Neuronal stem cell (in vitro differentiated cells): ENCODE measurements at regions not wholly inside any gene's neighbourhood (a gene's known extent, or its start where the extent isn't known, plus 50 kb on each side); places are given as distances from the start of the nearest gene placed in this dataset.
"Not testable (repeated sequence)": the region's sequence is repeated elsewhere in the genome, so short reads cannot be mapped to it uniquely, and the experiment has no call there.

Experiments used
- DNase-seq: peaks from one replicate; pipeline ENCODE4 v3.0.0-alpha.2; 2013; ENCODE audit warnings: low spot score
- H2AFZ ChIP-seq: one replicate; pipeline ENCODE4 v1.6.1; 2013; ENCODE audit warnings: mild to moderate bottlenecking, low read length, inconsistent platforms
- H2AK5ac ChIP-seq: 2 replicates; pipeline ENCODE4 v1.6.1; 2013; ENCODE audit warnings: low read depth, mild to moderate bottlenecking, inconsistent platforms, low read length, moderate library complexity, mixed read lengths
- H2BK120ac ChIP-seq: 2 replicates; pipeline ENCODE4 v1.6.1; 2013; ENCODE audit warnings: low read depth, mild to moderate bottlenecking, inconsistent platforms, low read length, moderate library complexity, mixed read lengths
- H2BK12ac ChIP-seq: one replicate; pipeline ENCODE4 v1.6.1; 2013; ENCODE audit warnings: low read length, inconsistent platforms
- H2BK15ac ChIP-seq: 2 replicates; pipeline ENCODE4 v1.6.1; 2013; ENCODE audit warnings: mild to moderate bottlenecking, low read length, inconsistent platforms, mixed read lengths
- H2BK5ac ChIP-seq: one replicate; pipeline ENCODE4 v1.6.1; 2013; ENCODE audit warnings: inconsistent platforms, mild to moderate bottlenecking, low read length, moderate library complexity
- H3K14ac ChIP-seq: one replicate; pipeline ENCODE4 v1.6.1; 2013; ENCODE audit warnings: low read length, inconsistent platforms
- H3K18ac ChIP-seq: 2 replicates; pipeline ENCODE4 v1.6.1; 2013; ENCODE audit warnings: low read length, inconsistent platforms
- H3K23ac ChIP-seq: 2 replicates; pipeline ENCODE4 v1.6.1; 2013; ENCODE audit warnings: low read depth, mild to moderate bottlenecking, mixed read lengths, low read length, inconsistent platforms; ENCODE audit not compliant: poor library complexity
- H3K27ac ChIP-seq: replicated peaks from 3 replicates; pipeline ENCODE4 v1.5.1; 2013; ENCODE audit warnings: low read length, inconsistent platforms
- H3K27me3 ChIP-seq, 3 experiments: 2 replicates each; pipeline ENCODE4 v1.6.1; 2013; ENCODE audit warnings: low read length in 3 of 3, mild to moderate bottlenecking in 2 of 3, inconsistent platforms in 1 of 3, low read depth in 1 of 3, mixed read lengths in 1 of 3, moderate library complexity in 1 of 3; ENCODE audit not compliant: control insufficient read depth in 3 of 3, insufficient read depth in 3 of 3
- H3K36me3 ChIP-seq, 2 donors: replicated peaks in 1 of 2; 2 replicates each; pipeline ENCODE4 v1.6.1; 2013; ENCODE audit warnings: low read length in 2 of 2; ENCODE audit not compliant: control insufficient read depth in 2 of 2, insufficient read depth in 2 of 2
- H3K4ac ChIP-seq: 2 replicates; pipeline ENCODE4 v1.6.1; 2013; ENCODE audit warnings: inconsistent platforms, mild to moderate bottlenecking, low read length, moderate library complexity
- H3K4me1 ChIP-seq, 2 donors: 1 replicate in 1 of 2; 2 replicates in 1 of 2; pipeline ENCODE4 v1.6.1; 2013; ENCODE audit warnings: low read length in 2 of 2, low read depth in 1 of 2; ENCODE audit not compliant: control insufficient read depth in 2 of 2, insufficient read depth in 1 of 2
- H3K4me2 ChIP-seq: one replicate; pipeline ENCODE4 v1.6.1; 2013; ENCODE audit warnings: mild to moderate bottlenecking, low read length, inconsistent platforms; ENCODE audit not compliant: insufficient read depth, poor library complexity, severe bottlenecking
- H3K4me3 ChIP-seq, 2 donors: 2 replicates each; pipeline ENCODE4 v1.5.1; 2013; ENCODE audit warnings: low read length in 2 of 2, mild to moderate bottlenecking in 2 of 2, inconsistent platforms in 1 of 2, moderate library complexity in 1 of 2
- H3K79me1 ChIP-seq: one replicate; pipeline ENCODE4 v1.6.1; 2013; ENCODE audit warnings: low read depth, mild to moderate bottlenecking, inconsistent platforms, low read length, moderate library complexity
- H3K9ac ChIP-seq: one replicate; pipeline ENCODE4 v1.6.1; 2013; ENCODE audit warnings: mild to moderate bottlenecking, low read depth, low read length, inconsistent platforms; ENCODE audit not compliant: poor library complexity
- H3K9me3 ChIP-seq, 2 donors: replicated peaks in 1 of 2; 2 replicates each; pipeline versions ENCODE3 to v1.6.1; 2013; ENCODE audit warnings: low read length in 2 of 2, mild to moderate bottlenecking in 2 of 2, inconsistent platforms in 1 of 2, low read depth in 1 of 2, mixed read lengths in 1 of 2, moderate library complexity in 1 of 2; ENCODE audit not compliant: control insufficient read depth in 2 of 2, insufficient read depth in 1 of 2
- H4K8ac ChIP-seq: one replicate; pipeline ENCODE4 v1.6.1; 2013; ENCODE audit warnings: low read depth, mild to moderate bottlenecking, inconsistent platforms, low read length, moderate library complexity
- H4K91ac ChIP-seq: one replicate; pipeline ENCODE4 v1.6.1; 2013; ENCODE audit warnings: low read length, low read depth, mild to moderate bottlenecking, inconsistent platforms; ENCODE audit not compliant: poor library complexity
- WGBS, 2 donors: extraction: QIAGEN DNeasy Blood & Tissue Kit; methylation state at CpG; one replicate each; pipeline ENCODE4 v1.1.7; 2013; ENCODE audit warnings: missing lambda C conversion rate in 2 of 2, mixed read lengths in 1 of 2; ENCODE audit not compliant: insufficient read length in 2 of 2, insufficient replicate concordance in 1 of 2; ENCODE audit errors: extremely low coverage in 2 of 2; 5-methylcytosine and 5-hydroxymethylcytosine counted together

- H3K36me3 ChIP-seq, H3K79me1 ChIP-seq, H3K4ac ChIP-seq, H3K4me2 ChIP-seq, H2AFZ ChIP-seq, H2AK5ac ChIP-seq, H3K23ac ChIP-seq, H3K4me3 ChIP-seq, H2BK5ac ChIP-seq, H3K4me1 ChIP-seq, H2BK15ac ChIP-seq, H2BK12ac ChIP-seq, DNase-seq, H3K27ac ChIP-seq, H2BK120ac ChIP-seq, H3K27me3 ChIP-seq, H3K14ac ChIP-seq, H4K8ac ChIP-seq, H4K91ac ChIP-seq, H3K9ac ChIP-seq, H3K18ac ChIP-seq, H3K9me3 ChIP-seq: not testable (repeated sequence)
- WGBS, 2 donors: no CpG with 5 or more reads among the region's 10 CpGs
Measured at GRCh38 chr1:189810639-189811038, 667.0 kb downstream of the BRINP3 start.

GRCh38 chr1:189811960-189812359, 665.7 kb downstream of the BRINP3 start:
- no peak overlapping the region for H2AK5ac ChIP-seq
- no CpG with 5 or more reads among the region's 2 CpGs for WGBS, 2 donors

GRCh38 chr1:189816558-189816957, 661.1 kb downstream of the BRINP3 start:
- Histone ChIP-seq H3K23ac (no peak overlapping the region), H3K27me3 (no peaks in the 10 kb centered on the region), H3K36me3 (no peaks in the 10 kb centered on the region), H2BK120ac (no peak overlapping the region), H2BK5ac (no peak overlapping the region), H3K9me3 (peaks cover 0 to 6% of the 10 kb centered on the region in 2 donors), H2BK12ac (no peak overlapping the region), H3K79me1 (no peaks in the 10 kb centered on the region), H3K4me2 (no peak overlapping the region), H2AK5ac (no peak overlapping the region), H3K14ac (no peak overlapping the region), H2AFZ (peak overlapping the region; percentile 43), H3K9ac (no peak overlapping the region), H3K18ac (no peak overlapping the region), H3K4me1 (peaks cover 0 to 3% of the 10 kb centered on the region in 2 donors), H3K27ac (no peak overlapping the region), H2BK15ac (no peak overlapping the region), H3K4me3 (no peak overlapping the region), H3K4ac (no peak overlapping the region), H4K8ac (no peak overlapping the region), H4K91ac (no peak overlapping the region)
- no peak for DNase-seq
- WGBS, 2 donors: no CpG with 5 or more reads among the region's 1 CpG

More at GRCh38 chr1:189811960-189812359, 665.7 kb downstream of the BRINP3 start:
- no peak overlapping the region for H3K23ac ChIP-seq
- no peak overlapping the region for H4K91ac ChIP-seq
- no peaks in the 10 kb centered on the region for H3K27me3 ChIP-seq
- H3K79me1 ChIP-seq: no peaks in the 10 kb centered on the region
- no peak overlapping the region for H2BK120ac ChIP-seq
- no peak overlapping the region for H3K4me3 ChIP-seq
- H2AFZ ChIP-seq: no peak overlapping the region
- DNase-seq: no peak
- H4K8ac ChIP-seq: no peak overlapping the region
- H3K36me3 ChIP-seq: peaks cover 0 to 2% of the 10 kb centered on the region in 2 donors
- no peak overlapping the region for H3K4me2 ChIP-seq
- H3K4me1 ChIP-seq: peaks cover 0 to 2% of the 10 kb centered on the region in 2 donors
- no peak overlapping the region for H3K9ac ChIP-seq
- no peak overlapping the region for H3K14ac ChIP-seq
- no peak overlapping the region for H3K18ac ChIP-seq
- no peak overlapping the region for H2BK5ac ChIP-seq
- H3K27ac ChIP-seq: no peak overlapping the region
- H2BK15ac ChIP-seq: no peak overlapping the region
- H3K4ac ChIP-seq: no peak overlapping the region
- no peaks in the 10 kb centered on the region for H3K9me3 ChIP-seq
- no peak overlapping the region for H2BK12ac ChIP-seq

GRCh38 chr1:189819751-189820150, 657.9 kb downstream of the BRINP3 start:
- H2BK12ac ChIP-seq: no peak overlapping the region
- no peak overlapping the region for H3K23ac ChIP-seq
- no peak overlapping the region for H2AFZ ChIP-seq
- H2AK5ac ChIP-seq: no peak overlapping the region
- H3K9ac ChIP-seq: no peak overlapping the region
- H3K4ac ChIP-seq: no peak overlapping the region
- H3K4me1 ChIP-seq: peaks cover 0 to 9% of the 10 kb centered on the region in 2 donors
- WGBS, 2 donors: no CpG with 5 or more reads among the region's 2 CpGs
- DNase-seq: no peak
- H3K27ac ChIP-seq: no peak overlapping the region
- no peaks in the 10 kb centered on the region for H3K36me3 ChIP-seq
- H3K4me3 ChIP-seq: no peak overlapping the region
- H3K14ac ChIP-seq: no peak overlapping the region
- no peak overlapping the region for H4K8ac ChIP-seq
- peaks cover 0 to 6% of the 10 kb centered on the region in 2 donors for H3K9me3 ChIP-seq
- H3K79me1 ChIP-seq: no peaks in the 10 kb centered on the region
- no peak overlapping the region for H2BK15ac ChIP-seq
- H3K4me2 ChIP-seq: no peak overlapping the region
- H3K18ac ChIP-seq: no peak overlapping the region
- no peaks in the 10 kb centered on the region for H3K27me3 ChIP-seq
- no peak overlapping the region for H2BK5ac ChIP-seq
- H2BK120ac ChIP-seq: no peak overlapping the region
- H4K91ac ChIP-seq: no peak overlapping the region
